H9 (cell line): ENCODE measurements at regions not wholly inside any gene's neighbourhood (a gene's known extent, or its start where the extent isn't known, plus 50 kb on each side); places are given as distances from the start of the nearest gene placed in this dataset.

Source experiments
- DNase-seq: peaks from one replicate; pipeline ENCODE4 v3.0.0-alpha.2; 2017
- H2AFZ ChIP-seq: one replicate; pipeline ENCODE4 v1.6.1; 2013; ENCODE audit warnings: mild to moderate bottlenecking, low read length, control low read depth, moderate library complexity
- H2AK5ac ChIP-seq: 2 replicates; pipeline ENCODE4 v1.6.1; 2013; ENCODE audit warnings: low read length, control low read depth, mixed read lengths; ENCODE audit not compliant: insufficient read length
- H2BK120ac ChIP-seq: one replicate; pipeline ENCODE4 v1.6.1; 2013; ENCODE audit warnings: low read depth, mild to moderate bottlenecking, low read length, control low read depth, inconsistent platforms; ENCODE audit not compliant: poor library complexity, severe bottlenecking
- H2BK12ac ChIP-seq: 2 replicates; pipeline ENCODE4 v1.6.1; 2013; ENCODE audit warnings: low read length, control low read depth, mixed read lengths, low read depth; ENCODE audit not compliant: insufficient read length
- H2BK15ac ChIP-seq: 2 replicates; pipeline ENCODE4 v1.6.1; 2013; ENCODE audit warnings: low read depth, low read length, control low read depth
- H2BK20ac ChIP-seq: one replicate; pipeline ENCODE4 v1.6.1; 2013; ENCODE audit warnings: low read depth, mild to moderate bottlenecking, low read length, control low read depth, inconsistent platforms; ENCODE audit not compliant: poor library complexity, severe bottlenecking
- H2BK5ac ChIP-seq: 2 replicates; pipeline ENCODE4 v1.6.1; 2013; ENCODE audit warnings: low read length, control low read depth, mixed read lengths; ENCODE audit not compliant: insufficient read length
- H3K14ac ChIP-seq: 2 replicates; pipeline ENCODE4 v1.6.1; 2013; ENCODE audit warnings: low read length, control low read depth; ENCODE audit not compliant: insufficient read depth
- H3K18ac ChIP-seq: 2 replicates; pipeline ENCODE4 v1.6.1; 2013; ENCODE audit warnings: low read depth, mild to moderate bottlenecking, mixed read lengths, low read length, control low read depth; ENCODE audit not compliant: insufficient read length
- H3K23ac ChIP-seq: 2 replicates; pipeline ENCODE4 v1.6.1; 2013; ENCODE audit warnings: low read length, control low read depth, mixed read lengths, low read depth; ENCODE audit not compliant: insufficient read length
- H3K23me2 ChIP-seq: 2 replicates; pipeline ENCODE4 v1.6.1; 2013; ENCODE audit warnings: low read depth, mild to moderate bottlenecking, mixed read lengths, low read length, control low read depth; ENCODE audit not compliant: insufficient read length, poor library complexity, severe bottlenecking
- H3K27ac ChIP-seq: 2 replicates; pipeline ENCODE4 v1.5.1; 2013; ENCODE audit warnings: low read length, control low read depth, mixed read lengths, low read depth; ENCODE audit not compliant: insufficient read length
- H3K27me3 ChIP-seq: 2 replicates; pipeline ENCODE4 v1.6.1; 2013; ENCODE audit warnings: low read length, control low read depth, inconsistent platforms; ENCODE audit not compliant: insufficient read depth
- H3K4ac ChIP-seq: 2 replicates; pipeline ENCODE4 v1.6.1; 2013; ENCODE audit warnings: low read depth, mild to moderate bottlenecking, control low read depth, inconsistent platforms, low read length, moderate library complexity
- H3K4me1 ChIP-seq: 2 replicates; pipeline ENCODE4 v1.6.1; 2013; ENCODE audit warnings: low read length, control low read depth, inconsistent platforms; ENCODE audit not compliant: insufficient read depth
- H3K4me2 ChIP-seq: 2 replicates; pipeline ENCODE4 v1.6.1; 2013; ENCODE audit warnings: low read length, control low read depth, mixed read lengths; ENCODE audit not compliant: insufficient read length, insufficient read depth
- H3K56ac ChIP-seq: 2 replicates; pipeline ENCODE4 v1.6.1; 2013; ENCODE audit warnings: low read depth, mild to moderate bottlenecking, mixed read lengths, low read length, control low read depth; ENCODE audit not compliant: insufficient read length
- H3K79me1 ChIP-seq: 2 replicates; pipeline ENCODE4 v1.6.1; 2013; ENCODE audit warnings: low read depth, mild to moderate bottlenecking, moderate library complexity, low read length, control low read depth, inconsistent platforms; ENCODE audit not compliant: insufficient read depth, poor library complexity, severe bottlenecking
- H3K79me2 ChIP-seq: 2 replicates; pipeline ENCODE4 v1.6.1; 2013; ENCODE audit warnings: low read length, control low read depth, inconsistent platforms; ENCODE audit not compliant: insufficient read depth
- H3K9ac ChIP-seq: 2 replicates; pipeline ENCODE4 v1.6.1; 2013; ENCODE audit warnings: low read length, control low read depth, mixed read lengths; ENCODE audit not compliant: insufficient read length; ENCODE audit errors: extremely low read depth
- H3K9me3 ChIP-seq: one replicate; pipeline ENCODE4 v1.6.1; 2013; ENCODE audit warnings: low read depth, low read length, inconsistent platforms; ENCODE audit not compliant: control insufficient read depth
- H3T11ph ChIP-seq: one replicate; pipeline ENCODE4 v1.6.1; 2013; ENCODE audit warnings: mild to moderate bottlenecking, low read length, control low read depth, inconsistent platforms
- H4K20me1 ChIP-seq: one replicate; pipeline ENCODE4 v1.6.1; 2013; ENCODE audit not compliant: control insufficient read depth, insufficient read length, insufficient read depth
- H4K5ac ChIP-seq: 2 replicates; pipeline ENCODE4 v1.6.1; 2013; ENCODE audit warnings: low read depth, mild to moderate bottlenecking, mixed read lengths, low read length, control low read depth; ENCODE audit not compliant: insufficient read length
- H4K8ac ChIP-seq: replicated peaks from 2 replicates; pipeline ENCODE4 v1.6.1; 2013; ENCODE audit warnings: low read length, control low read depth, mixed read lengths, low read depth; ENCODE audit not compliant: insufficient read length
- H4K91ac ChIP-seq: 2 replicates; pipeline ENCODE4 v1.6.1; 2013; ENCODE audit warnings: low read depth, mild to moderate bottlenecking, moderate library complexity, mixed read lengths, low read length, control low read depth; ENCODE audit not compliant: insufficient read length
- H3K27ac Mint-ChIP-seq, 3 experiments: 2 replicates in 2 of 3; 3 replicates in 1 of 3; pipeline ENCODE4 v1.8.0; 2020 to 2021; ENCODE audit warnings: mixed read lengths in 3 of 3, mild to moderate bottlenecking in 1 of 3, moderate library complexity in 1 of 3
- H3K27me3 Mint-ChIP-seq: 2 replicates; pipeline ENCODE4 v1.8.0; 2021; ENCODE audit warnings: low read depth, mild to moderate bottlenecking, moderate library complexity, mixed read lengths
- H3K36me3 Mint-ChIP-seq, 3 experiments: 2 replicates in 2 of 3; 3 replicates in 1 of 3; pipeline ENCODE4 v1.8.0; 2020 to 2021; ENCODE audit warnings: low read depth in 3 of 3, mixed read lengths in 3 of 3; ENCODE audit not compliant: insufficient read depth in 1 of 3
- H3K4me1 Mint-ChIP-seq, 2 experiments: 2 replicates each; pipeline ENCODE4 v1.8.0; 2020; ENCODE audit warnings: mixed read lengths in 2 of 2
- H3K4me3 Mint-ChIP-seq, 2 experiments: 2 replicates in 1 of 2; 3 replicates in 1 of 2; pipeline ENCODE4 v1.8.0; 2020 to 2021; ENCODE audit warnings: mild to moderate bottlenecking in 2 of 2, mixed read lengths in 2 of 2, moderate library complexity in 1 of 2
- H3K9me3 Mint-ChIP-seq, 2 experiments: 2 replicates in 1 of 2; 3 replicates in 1 of 2; pipeline ENCODE4 v1.8.0; 2020; ENCODE audit warnings: mild to moderate bottlenecking in 2 of 2, mixed read lengths in 2 of 2, moderate library complexity in 1 of 2
- CTCF ChIP-seq: fragments of 200-600 bp; sonication (generic); conservative IDR thresholded peaks from 3 replicates; pipeline ENCODE4 v1.8.0; 2021; ENCODE audit warnings: antibody characterized with exemption, mild to moderate bottlenecking
- WGBS: extraction: QIAGEN DNeasy Blood & Tissue Kit; methylation state at CpG from one replicate; pipeline ENCODE4 v1.1.7; 2013; ENCODE audit warnings: missing lambda C conversion rate, low lambda C conversion rate, mixed read lengths; ENCODE audit not compliant: insufficient read length; ENCODE audit errors: extremely low coverage; 5-methylcytosine and 5-hydroxymethylcytosine counted together

- Histone ChIP-seq H4K91ac (no peak overlapping the region), H4K8ac (no peak overlapping the region), H3K4ac (no peak overlapping the region), H2AFZ (no peak overlapping the region), H4K5ac (no peak overlapping the region), H3K9ac (no peak overlapping the region), H3K79me2 (no peaks in the 10 kb centered on the region), H3K9me3 (no peaks in the 10 kb centered on the region), H2BK120ac (no peak overlapping the region), H2BK15ac (no peak overlapping the region), H4K20me1 (no peaks in the 10 kb centered on the region), H3K23ac (no peak overlapping the region), H2BK20ac (no peak overlapping the region), H3K4me1 (no peaks in the 10 kb centered on the region), H3T11ph (no peak overlapping the region), H3K27me3 (no peaks in the 10 kb centered on the region), H3K4me2 (no peak overlapping the region), H3K23me2 (no peaks in the 10 kb centered on the region), H3K18ac (no peak overlapping the region), H3K79me1 (no peaks in the 10 kb centered on the region), H3K56ac (no peak overlapping the region), H3K27ac (no peak overlapping the region), H2AK5ac (no peak overlapping the region), H3K14ac (no peak overlapping the region), H2BK5ac (no peak overlapping the region), H2BK12ac (no peak overlapping the region)
- Mint-ChIP-seq H3K4me3 (no peak overlapping the region), H3K4me1 (no peaks in the 10 kb centered on the region), H3K36me3 (no peaks in the 10 kb centered on the region; a peak in 1 of 7 replicates), H3K27me3 (peaks cover 12% of the 10 kb centered on the region), H3K27ac (no peak overlapping the region), H3K9me3 (peaks cover 0 to 4% of the 10 kb centered on the region in 2 experiments; a peak in 2 of 5 replicates)
- TF ChIP-seq CTCF, result no peak
- DNase-seq, result no peak
- WGBS, result no CpG with 5 or more reads among the region's 6 CpGs
Observed at GRCh38 chr7:127484954-127485353, 92.4 kb upstream of the ZNF800 start.
